ENCODE measurements at regions not wholly inside any gene's neighbourhood (a gene's known extent, or its start where the extent isn't known, plus 50 kb on each side); places are given as distances from the start of the nearest gene placed in this dataset.

GRCh38 chr18:73737990-73738389, 409.6 kb downstream of the FBXO15 start:
- no peak for TF ChIP-seq CTCF (IDR thresholded peaks at IDR 0.05)
- TF ChIP-seq POLR2A (IDR thresholded peaks at IDR 0.05): no peak
